Lower leg skin (tissue), 4 donors: ENCODE measurements at regions not wholly inside any gene's neighbourhood (a gene's known extent, or its start where the extent isn't known, plus 50 kb on each side); places are given as distances from the start of the nearest gene placed in this dataset.

Experiments used
- DNase-seq, 2 donors: peaks; one replicate each; pipeline ENCODE4 v3.0.0-alpha.2; 2019; ENCODE audit warnings: low spot score in 2 of 2
- H3K4me3 ChIP-seq: fragments of 200-600 bp; sonication (generic); 2 replicates; pipeline ENCODE4 v1.5.1; 2017; ENCODE audit warnings: mild to moderate bottlenecking, low read depth; ENCODE audit not compliant: poor library complexity, severe bottlenecking
- POLR2A ChIP-seq, 2 donors: fragments of 450-650 bp; IDR thresholded peaks; one replicate each; pipeline ENCODE4 v1.6.1; 2016 to 2017; ENCODE audit warnings: antibody characterized with exemption in 2 of 2, mild to moderate bottlenecking in 1 of 2, moderate library complexity in 1 of 2
- WGBS, 2 donors: methylation state at CpG; one replicate each; pipeline ENCODE4 v1.1.5; 2018; 5-methylcytosine and 5-hydroxymethylcytosine counted together
- intact Hi-C: fragments of 100-400 bp; cut with DNase I; formaldehyde crosslinking; loops from one replicate; pipeline ENCODE4 v1.15.0; 2023; ENCODE audit warnings: low total_unique reads
- TF ChIP-seq, protein P1 (sequence below), 3 donors: fragments of 450-650 bp; IDR thresholded peaks; one replicate each; pipeline ENCODE4 v1.5.1; 2016; ENCODE audit warnings: antibody characterized with exemption in 3 of 3, mild to moderate bottlenecking in 3 of 3, moderate library complexity in 2 of 3

DNA sequence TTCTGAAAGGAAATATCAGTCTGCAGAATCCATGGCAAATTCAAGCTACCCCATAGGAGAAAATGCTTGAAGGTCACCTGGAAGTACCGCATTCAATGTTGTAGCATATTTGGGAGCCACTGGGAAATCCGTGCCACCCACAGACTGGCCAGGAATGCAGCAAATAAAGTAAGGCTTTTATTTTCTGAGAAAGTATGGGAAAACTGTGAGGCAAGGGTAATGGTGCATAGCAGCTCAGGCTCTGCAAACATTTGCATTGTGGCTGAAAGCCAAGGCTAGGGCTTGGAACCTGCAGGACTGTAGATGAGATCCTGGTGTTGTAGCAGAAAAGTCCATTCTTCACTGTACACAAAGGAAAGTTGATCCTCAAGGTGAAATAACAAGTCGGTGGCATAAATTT, 450.9 kb upstream of the NR3C2 start:
- TF ChIP-seq, protein P1, sequence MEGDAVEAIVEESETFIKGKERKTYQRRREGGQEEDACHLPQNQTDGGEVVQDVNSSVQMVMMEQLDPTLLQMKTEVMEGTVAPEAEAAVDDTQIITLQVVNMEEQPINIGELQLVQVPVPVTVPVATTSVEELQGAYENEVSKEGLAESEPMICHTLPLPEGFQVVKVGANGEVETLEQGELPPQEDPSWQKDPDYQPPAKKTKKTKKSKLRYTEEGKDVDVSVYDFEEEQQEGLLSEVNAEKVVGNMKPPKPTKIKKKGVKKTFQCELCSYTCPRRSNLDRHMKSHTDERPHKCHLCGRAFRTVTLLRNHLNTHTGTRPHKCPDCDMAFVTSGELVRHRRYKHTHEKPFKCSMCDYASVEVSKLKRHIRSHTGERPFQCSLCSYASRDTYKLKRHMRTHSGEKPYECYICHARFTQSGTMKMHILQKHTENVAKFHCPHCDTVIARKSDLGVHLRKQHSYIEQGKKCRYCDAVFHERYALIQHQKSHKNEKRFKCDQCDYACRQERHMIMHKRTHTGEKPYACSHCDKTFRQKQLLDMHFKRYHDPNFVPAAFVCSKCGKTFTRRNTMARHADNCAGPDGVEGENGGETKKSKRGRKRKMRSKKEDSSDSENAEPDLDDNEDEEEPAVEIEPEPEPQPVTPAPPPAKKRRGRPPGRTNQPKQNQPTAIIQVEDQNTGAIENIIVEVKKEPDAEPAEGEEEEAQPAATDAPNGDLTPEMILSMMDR (IDR thresholded peaks at IDR 0.05), result no peak
- no peak for TF ChIP-seq POLR2A (IDR thresholded peaks at IDR 0.05)
- H3K4me3 ChIP-seq, result no peak overlapping the region
- WGBS, 2 donors, result 82 to 86% methylated on average over 3 of the region's 3 CpGs
- no peak for DNase-seq
- intact Hi-C loops, result no loop called here

DNA sequence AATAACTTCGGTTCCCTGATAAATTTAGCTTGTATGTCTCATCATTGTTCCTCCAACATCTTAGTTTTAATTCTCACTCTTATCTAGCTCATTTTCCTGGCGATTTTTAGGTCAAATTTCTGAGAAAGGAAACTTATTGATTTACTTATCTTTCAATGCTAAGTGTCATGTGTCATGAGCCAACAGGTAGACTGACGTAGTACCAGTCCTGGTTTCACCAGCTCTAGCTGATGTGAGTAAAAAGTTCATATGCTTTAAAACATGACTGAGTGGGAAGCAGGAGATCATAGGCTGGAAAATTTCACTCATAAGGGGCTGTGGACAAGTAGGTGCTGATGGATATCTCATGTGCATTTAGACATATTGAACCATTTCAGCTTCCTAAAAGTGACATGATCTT, 441.7 kb upstream of the NR3C2 start:
- TF ChIP-seq, protein P1 (IDR thresholded peaks at IDR 0.05), result no peak
- TF ChIP-seq POLR2A (IDR thresholded peaks at IDR 0.05), result no peak
- H3K4me3 ChIP-seq, result no peak overlapping the region
- 83 to 85% methylated on average over 3 of the region's 3 CpGs for WGBS, 2 donors
- intact Hi-C loops, result no loop called here
- no peak for DNase-seq

DNA sequence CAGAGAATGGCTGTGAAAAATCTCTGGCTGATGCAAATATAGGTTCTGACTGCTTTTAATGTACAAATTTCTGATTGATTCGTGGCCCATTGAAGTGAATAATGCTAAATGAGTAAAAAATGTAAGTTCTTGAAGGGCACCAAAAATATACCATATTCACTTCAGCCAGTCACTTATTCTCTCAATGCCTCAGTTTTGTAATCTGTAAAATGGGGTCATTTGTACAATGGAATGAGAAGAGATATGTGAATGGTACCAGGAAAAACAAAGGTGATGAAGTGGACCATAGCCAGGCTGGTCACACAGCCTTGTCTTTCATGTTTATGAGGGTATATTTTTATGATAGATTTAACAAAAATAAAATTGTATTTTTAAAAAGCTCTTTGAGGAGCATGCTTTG, 441.2 kb upstream of the NR3C2 start:
- intact Hi-C loops, result no loop called here
- TF ChIP-seq, protein P1 (IDR thresholded peaks at IDR 0.05), result no peak
- TF ChIP-seq POLR2A (IDR thresholded peaks at IDR 0.05), result no peak
- WGBS, 2 donors, result 84 to 96% methylated on average over 1 of the region's 1 CpG
- H3K4me3 ChIP-seq, result no peak overlapping the region
- no peak for DNase-seq

DNA sequence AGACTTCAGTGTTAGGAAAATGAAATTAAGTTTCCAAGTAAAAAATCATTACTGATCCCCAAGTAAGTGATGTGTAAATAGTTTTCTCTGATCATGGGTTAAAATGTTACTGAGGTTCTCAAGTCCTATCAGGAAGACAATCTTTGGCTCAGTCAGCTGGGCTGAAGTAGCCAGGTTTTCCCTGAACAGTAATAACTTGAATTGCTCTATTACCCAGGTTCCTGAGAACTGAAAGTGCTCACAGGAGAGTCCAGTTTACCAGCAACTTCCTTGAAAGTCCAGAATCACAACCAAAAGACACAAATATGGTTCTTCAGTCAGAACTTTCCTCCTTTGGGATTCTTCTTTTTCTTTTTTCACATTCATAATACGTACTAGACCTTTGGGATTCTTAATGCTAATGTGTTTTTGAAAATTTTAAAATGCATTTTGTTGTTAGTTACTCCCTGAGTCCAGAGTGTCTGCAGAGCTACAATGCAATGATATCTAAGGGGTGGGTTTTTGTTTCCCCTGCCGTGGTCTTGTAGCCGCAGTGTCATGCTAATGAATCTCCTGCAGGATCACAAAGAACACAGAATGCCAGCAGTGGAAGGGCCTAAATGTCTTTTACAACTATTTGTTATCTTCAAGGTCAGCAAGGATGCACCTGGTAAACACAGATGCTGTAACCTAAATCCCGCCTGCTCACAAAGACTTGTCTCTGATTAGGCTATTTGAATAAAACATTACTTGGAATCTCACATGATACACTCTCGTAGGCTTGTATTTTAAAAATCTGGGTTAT, 439.8 kb upstream of the NR3C2 start:
- no peak for DNase-seq
- 78 to 79% methylated on average over 5 of the region's 5 CpGs for WGBS, 2 donors
- intact Hi-C loops, result no loop called here
- no peak for TF ChIP-seq POLR2A (IDR thresholded peaks at IDR 0.05)
- TF ChIP-seq, protein P1 (IDR thresholded peaks at IDR 0.05), result no peak
- no peak overlapping the region for H3K4me3 ChIP-seq

DNA sequence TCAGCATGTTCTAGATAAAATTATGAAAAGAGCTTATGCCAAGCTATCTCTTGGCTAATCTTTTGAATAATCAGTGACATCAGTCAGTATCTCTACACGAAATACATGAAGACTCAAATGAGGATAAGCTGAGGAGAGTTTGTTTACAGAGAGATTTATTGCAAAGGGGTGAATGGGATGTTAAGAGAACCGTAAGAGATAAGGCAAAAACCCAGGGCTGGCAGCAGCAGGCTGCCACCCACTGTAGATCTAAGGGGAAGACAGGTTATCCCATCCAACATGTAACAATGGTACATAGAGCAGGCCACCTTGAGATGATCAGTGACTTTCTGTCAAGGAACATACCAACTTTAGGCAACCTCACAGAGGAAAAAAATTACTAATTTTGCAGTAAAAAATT, 432.1 kb upstream of the NR3C2 start:
- H3K4me3 ChIP-seq, result no peak overlapping the region
- 17 to 39% methylated on average over 2 of the region's 2 CpGs for WGBS, 2 donors
- TF ChIP-seq, protein P1 (IDR thresholded peaks at IDR 0.05), result no peak
- no peak for TF ChIP-seq POLR2A (IDR thresholded peaks at IDR 0.05)
- no peak for DNase-seq
- intact Hi-C loops, result no loop called here

DNA sequence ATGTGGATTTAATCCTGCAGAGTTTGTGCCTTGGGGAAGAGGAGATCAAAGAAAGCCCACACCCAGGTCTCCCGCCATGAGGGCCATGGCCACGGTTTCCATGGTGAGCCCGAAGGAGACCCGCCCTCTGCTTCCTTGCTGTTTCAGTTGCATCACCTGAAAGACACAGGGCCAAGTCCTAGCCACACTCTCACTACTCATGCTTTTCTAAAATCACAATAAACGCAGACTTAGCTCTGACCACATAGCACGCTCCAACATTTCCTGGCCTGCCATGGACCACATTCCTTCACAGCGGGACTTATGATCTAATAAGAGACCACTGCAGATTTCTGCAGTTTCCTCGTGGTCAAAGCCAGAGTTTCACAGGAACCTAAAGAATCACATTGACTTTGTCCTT, 426.0 kb upstream of the NR3C2 start:
- intact Hi-C loops, result no loop called here
- WGBS, 2 donors, result 83 to 84% methylated on average over 8 of the region's 8 CpGs
- DNase-seq, result no peak
- TF ChIP-seq, protein P1 (IDR thresholded peaks at IDR 0.05), result no peak
- TF ChIP-seq POLR2A (IDR thresholded peaks at IDR 0.05), result no peak
- H3K4me3 ChIP-seq, result no peak overlapping the region
